ENCODE measurements at regions not wholly inside any gene's neighbourhood (a gene's known extent, or its start where the extent isn't known, plus 50 kb on each side); places are given as distances from the start of the nearest gene placed in this dataset.

DNA sequence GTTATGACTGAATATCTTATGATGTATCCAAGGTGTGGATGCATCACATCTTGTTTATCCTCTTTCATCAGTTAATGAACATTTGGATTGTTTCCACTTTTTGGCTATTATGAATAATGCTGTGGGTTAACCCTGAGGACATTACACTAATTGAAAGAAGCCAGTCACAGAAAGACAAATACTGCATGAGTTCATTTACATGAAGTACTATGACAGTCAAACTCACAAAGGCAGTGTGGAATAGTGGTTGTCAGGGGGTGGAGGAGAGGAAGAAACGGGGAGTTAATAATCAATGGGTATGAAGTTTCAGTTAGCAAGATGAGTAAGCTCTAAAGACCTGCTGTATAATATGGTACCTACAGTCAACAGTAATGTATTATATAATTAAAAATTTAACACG lies 409.4 kb upstream of the CTNND2 start:
- Histone ChIP-seq H3K36me3 (ENCODE audit: control insufficient read depth, insufficient read depth, low read length) (no peaks in the 10 kb centered on the region), H3K4me1 (ENCODE audit: control insufficient read depth, insufficient read depth, low read length, poor library complexity, severe bottlenecking) (no peaks in the 10 kb centered on the region), H3K9me3 (ENCODE audit: control insufficient read depth in 2 of 2, low read length in 2 of 2) (peaks cover 2 to 6% of the 10 kb centered on the region in 2 experiments), H3K27ac (ENCODE audit: insufficient read depth, low read length, poor library complexity, severe bottlenecking) (no peak overlapping the region), H3K4me3 (ENCODE audit: low read depth, low read length) (no peak overlapping the region), H3K27me3 (ENCODE audit: control insufficient read depth, insufficient read depth, low read length) (no peaks in the 10 kb centered on the region)
- H3K36me3 Mint-ChIP-seq, result no peaks in the 10 kb centered on the region
- H3K4me1 Mint-ChIP-seq, result no peaks in the 10 kb centered on the region
- DNase-seq, result no peak
- no peak for ATAC-seq (ENCODE audit: low read depth in 2 of 2)
- H3K27ac Mint-ChIP-seq, result no peak overlapping the region
- H3K4me3 Mint-ChIP-seq, result no peak overlapping the region
- peaks cover 3 to 31% (median 7%) of the 10 kb centered on the region in 7 donors for H3K9me3 Mint-ChIP-seq
- H3K27me3 Mint-ChIP-seq, result no peaks in the 10 kb centered on the region

GRCh38 chr5:12312343-12312742 lies 408.1 kb upstream of the CTNND2 start:
- no peaks in the 10 kb centered on the region for H3K36me3 Mint-ChIP-seq
- no peak overlapping the region for H3K4me3 Mint-ChIP-seq
- DNase-seq, result no peak
- Histone ChIP-seq H3K27me3 (ENCODE audit: control insufficient read depth, insufficient read depth, low read length) (no peaks in the 10 kb centered on the region), H3K4me1 (ENCODE audit: control insufficient read depth, insufficient read depth, low read length, poor library complexity, severe bottlenecking) (no peaks in the 10 kb centered on the region), H3K9me3 (ENCODE audit: control insufficient read depth in 2 of 2, low read length in 2 of 2) (peaks cover 2 to 9% of the 10 kb centered on the region in 2 experiments), H3K4me3 (ENCODE audit: low read depth, low read length) (no peak overlapping the region), H3K36me3 (ENCODE audit: control insufficient read depth, insufficient read depth, low read length) (no peaks in the 10 kb centered on the region), H3K27ac (ENCODE audit: insufficient read depth, low read length, poor library complexity, severe bottlenecking) (no peak overlapping the region)
- peaks cover 2 to 31% (median 8%) of the 10 kb centered on the region in 7 donors for H3K9me3 Mint-ChIP-seq
- no peaks in the 10 kb centered on the region for H3K4me1 Mint-ChIP-seq
- no peak overlapping the region for H3K27ac Mint-ChIP-seq
- no peaks in the 10 kb centered on the region for H3K27me3 Mint-ChIP-seq
- ATAC-seq (ENCODE audit: low read depth in 2 of 2), result no peak

GRCh38 chr5:12294151-12294550 lies 389.9 kb upstream of the CTNND2 start:
- no peaks in the 10 kb centered on the region for H3K4me1 Mint-ChIP-seq
- Histone ChIP-seq H3K27me3 (ENCODE audit: control insufficient read depth, insufficient read depth, low read length) (no peaks in the 10 kb centered on the region), H3K4me3 (ENCODE audit: low read depth, low read length) (no peak overlapping the region), H3K36me3 (ENCODE audit: control insufficient read depth, insufficient read depth, low read length) (no peaks in the 10 kb centered on the region), H3K4me1 (ENCODE audit: control insufficient read depth, insufficient read depth, low read length, poor library complexity, severe bottlenecking) (no peaks in the 10 kb centered on the region), H3K27ac (ENCODE audit: insufficient read depth, low read length, poor library complexity, severe bottlenecking) (no peak overlapping the region), H3K9me3 (ENCODE audit: control insufficient read depth in 2 of 2, low read length in 2 of 2) (no peaks in the 10 kb centered on the region)
- H3K36me3 Mint-ChIP-seq, result no peaks in the 10 kb centered on the region
- no peak overlapping the region for H3K4me3 Mint-ChIP-seq
- H3K27ac Mint-ChIP-seq, result no peak overlapping the region
- DNase-seq, result no peak
- no peak for ATAC-seq (ENCODE audit: low read depth in 2 of 2)
- no peaks in the 10 kb centered on the region for H3K27me3 Mint-ChIP-seq
- H3K9me3 Mint-ChIP-seq, result peaks cover 4 to 33% (median 7%) of the 10 kb centered on the region in 7 donors

DNA sequence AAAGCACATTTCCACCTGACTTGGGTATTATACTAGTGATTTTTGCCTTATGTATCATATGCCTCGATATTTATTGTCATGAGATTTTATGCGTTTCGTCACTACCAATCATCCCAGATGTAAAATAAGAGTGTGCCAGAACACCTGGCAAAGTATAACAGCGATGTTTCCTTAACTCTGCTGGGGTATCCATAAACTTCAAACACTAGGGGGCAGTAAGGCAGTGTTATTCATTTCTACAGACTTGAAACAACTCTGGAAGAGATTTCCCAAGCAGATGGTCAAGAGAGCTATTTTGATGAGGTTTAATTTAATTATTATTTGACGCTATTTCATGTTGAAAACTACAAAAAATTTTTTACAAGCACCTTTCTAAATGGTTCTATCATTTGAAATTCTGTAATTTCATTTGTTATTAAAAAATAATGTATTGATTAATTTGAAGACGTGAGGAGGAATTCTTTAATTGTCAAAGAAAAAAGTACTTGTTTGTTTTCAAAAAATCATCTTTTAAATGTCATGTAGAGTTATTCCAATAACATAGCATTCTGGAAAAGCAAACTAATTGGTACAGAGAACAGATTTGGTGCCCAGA lies 388.5 kb upstream of the CTNND2 start:
- no peaks in the 10 kb centered on the region for H3K4me1 Mint-ChIP-seq
- H3K27ac ChIP-seq (ENCODE audit: insufficient read depth, low read length, poor library complexity, severe bottlenecking), result no peak overlapping the region
- H3K27me3 Mint-ChIP-seq, result no peaks in the 10 kb centered on the region
- H3K27me3 ChIP-seq (ENCODE audit: control insufficient read depth, insufficient read depth, low read length), result no peaks in the 10 kb centered on the region
- H3K4me3 Mint-ChIP-seq, result no peak overlapping the region
- ATAC-seq (ENCODE audit: low read depth in 2 of 2), result no peak
- H3K4me3 ChIP-seq (ENCODE audit: low read depth, low read length), result no peak overlapping the region
- H3K36me3 ChIP-seq (ENCODE audit: control insufficient read depth, insufficient read depth, low read length), result no peaks in the 10 kb centered on the region
- no peak overlapping the region for H3K27ac Mint-ChIP-seq
- H3K9me3 Mint-ChIP-seq, result peaks cover 3 to 29% (median 15%) of the 10 kb centered on the region in 7 donors
- no peaks in the 10 kb centered on the region for H3K9me3 ChIP-seq (ENCODE audit: control insufficient read depth in 2 of 2, low read length in 2 of 2)
- DNase-seq, result no peak
- no peaks in the 10 kb centered on the region for H3K4me1 ChIP-seq (ENCODE audit: control insufficient read depth, insufficient read depth, low read length, poor library complexity, severe bottlenecking)
- H3K36me3 Mint-ChIP-seq, result no peaks in the 10 kb centered on the region

DNA sequence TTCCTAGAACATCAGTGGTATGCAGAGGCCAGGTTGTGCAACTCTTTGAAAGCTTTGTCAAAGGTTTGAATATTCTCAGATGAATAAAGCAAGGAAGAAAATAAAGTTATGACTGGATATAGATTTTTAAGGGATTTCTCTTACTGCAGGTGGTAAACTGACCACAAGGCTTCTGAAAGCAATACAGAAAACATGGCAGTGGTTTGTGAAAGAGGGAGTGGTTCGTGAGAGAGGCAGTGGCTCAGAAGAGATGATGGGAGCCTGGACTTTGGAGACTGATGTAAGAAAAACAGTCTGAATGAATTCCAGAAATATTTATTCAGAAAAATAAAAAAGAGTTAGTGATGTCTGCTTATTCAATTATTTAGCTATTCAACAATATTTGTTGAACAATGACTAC lies 380.4 kb upstream of the CTNND2 start:
- Mint-ChIP-seq H3K4me1 (no peaks in the 10 kb centered on the region), H3K27me3 (no peaks in the 10 kb centered on the region), H3K27ac (no peak overlapping the region), H3K36me3 (no peaks in the 10 kb centered on the region), H3K4me3 (no peak overlapping the region), H3K9me3 (peaks cover 0 to 14% (median 7%) of the 10 kb centered on the region in 7 donors)
- no peak for ATAC-seq (ENCODE audit: low read depth in 2 of 2)
- H3K4me3 ChIP-seq (ENCODE audit: low read depth, low read length), result no peak overlapping the region
- no peaks in the 10 kb centered on the region for H3K36me3 ChIP-seq (ENCODE audit: control insufficient read depth, insufficient read depth, low read length)
- H3K27me3 ChIP-seq (ENCODE audit: control insufficient read depth, insufficient read depth, low read length), result no peaks in the 10 kb centered on the region
- no peaks in the 10 kb centered on the region for H3K4me1 ChIP-seq (ENCODE audit: control insufficient read depth, insufficient read depth, low read length, poor library complexity, severe bottlenecking)
- no peaks in the 10 kb centered on the region for H3K9me3 ChIP-seq (ENCODE audit: control insufficient read depth in 2 of 2, low read length in 2 of 2)
- no peak overlapping the region for H3K27ac ChIP-seq (ENCODE audit: insufficient read depth, low read length, poor library complexity, severe bottlenecking)
- no peak for DNase-seq

DNA sequence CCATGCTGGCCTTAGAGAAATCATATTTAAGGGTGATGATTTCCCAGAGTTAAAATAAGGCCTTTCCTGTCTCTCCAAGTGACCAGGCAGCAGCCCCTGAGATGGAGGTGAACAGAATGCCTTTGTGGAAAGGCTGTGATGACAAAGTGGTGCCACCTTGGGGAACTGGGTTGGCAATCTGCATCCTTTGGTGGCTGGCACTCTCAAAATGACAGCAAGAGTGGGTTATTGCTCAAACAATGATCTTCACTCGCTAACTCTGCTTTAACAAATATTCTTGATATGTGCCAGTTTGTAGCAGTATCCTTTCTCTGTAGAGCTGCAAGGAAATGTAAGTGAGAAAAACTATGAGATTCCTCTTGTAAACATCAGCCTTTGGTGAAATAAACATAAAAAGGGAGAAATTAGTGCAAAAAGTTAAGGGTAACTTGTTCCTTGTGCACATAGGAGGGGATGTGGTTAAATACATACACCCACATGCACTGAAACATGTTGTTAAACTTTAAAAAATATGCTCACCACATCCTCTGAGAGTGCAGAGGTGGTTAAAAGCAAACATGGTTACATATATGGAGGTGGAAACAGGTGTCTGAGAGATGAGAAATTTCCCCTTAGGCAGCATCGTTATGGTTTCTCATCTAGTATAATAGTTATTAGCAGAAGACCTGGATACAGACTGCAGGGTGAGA lies 373.4 kb upstream of the CTNND2 start:
- H3K27ac Mint-ChIP-seq, result no peak overlapping the region
- no peak overlapping the region for H3K4me3 ChIP-seq (ENCODE audit: low read depth, low read length)
- H3K4me1 Mint-ChIP-seq, result no peaks in the 10 kb centered on the region
- H3K36me3 Mint-ChIP-seq, result no peaks in the 10 kb centered on the region
- ATAC-seq (ENCODE audit: low read depth in 2 of 2), result no peak
- H3K36me3 ChIP-seq (ENCODE audit: control insufficient read depth, insufficient read depth, low read length), result no peaks in the 10 kb centered on the region
- H3K27me3 Mint-ChIP-seq, result no peaks in the 10 kb centered on the region
- H3K27me3 ChIP-seq (ENCODE audit: control insufficient read depth, insufficient read depth, low read length), result no peaks in the 10 kb centered on the region
- H3K9me3 ChIP-seq (ENCODE audit: control insufficient read depth in 2 of 2, low read length in 2 of 2), result peaks cover 0 to 4% of the 10 kb centered on the region in 2 experiments
- H3K4me3 Mint-ChIP-seq, result no peak overlapping the region
- peaks cover 6 to 38% (median 7%) of the 10 kb centered on the region in 7 donors for H3K9me3 Mint-ChIP-seq
- DNase-seq, result no peak
- no peak overlapping the region for H3K27ac ChIP-seq (ENCODE audit: insufficient read depth, low read length, poor library complexity, severe bottlenecking)
- H3K4me1 ChIP-seq (ENCODE audit: control insufficient read depth, insufficient read depth, low read length, poor library complexity, severe bottlenecking), result no peaks in the 10 kb centered on the region

GRCh38 chr5:12274236-12274635 lies 370.0 kb upstream of the CTNND2 start:
- Histone ChIP-seq H3K9me3 (ENCODE audit: control insufficient read depth in 2 of 2, low read length in 2 of 2) (peaks cover 0 to 4% of the 10 kb centered on the region in 2 experiments), H3K4me3 (ENCODE audit: low read depth, low read length) (no peak overlapping the region), H3K4me1 (ENCODE audit: control insufficient read depth, insufficient read depth, low read length, poor library complexity, severe bottlenecking) (no peaks in the 10 kb centered on the region), H3K36me3 (ENCODE audit: control insufficient read depth, insufficient read depth, low read length) (no peaks in the 10 kb centered on the region), H3K27ac (ENCODE audit: insufficient read depth, low read length, poor library complexity, severe bottlenecking) (no peak overlapping the region), H3K27me3 (ENCODE audit: control insufficient read depth, insufficient read depth, low read length) (no peaks in the 10 kb centered on the region)
- no peaks in the 10 kb centered on the region for H3K27me3 Mint-ChIP-seq
- H3K36me3 Mint-ChIP-seq, result no peaks in the 10 kb centered on the region
- no peak overlapping the region for H3K27ac Mint-ChIP-seq
- ATAC-seq (ENCODE audit: low read depth in 2 of 2) (no peak), DNase-seq (no peak)
- H3K4me3 Mint-ChIP-seq, result no peak overlapping the region
- H3K9me3 Mint-ChIP-seq, result peaks cover 7 to 33% (median 9%) of the 10 kb centered on the region in 7 donors
- no peaks in the 10 kb centered on the region for H3K4me1 Mint-ChIP-seq

GRCh38 chr5:12272389-12272788 lies 368.1 kb upstream of the CTNND2 start:
- H3K4me1 Mint-ChIP-seq, result no peaks in the 10 kb centered on the region
- H3K9me3 Mint-ChIP-seq, result peaks cover 5 to 32% (median 7%) of the 10 kb centered on the region in 7 donors
- DNase-seq, result no peak
- no peak for ATAC-seq (ENCODE audit: low read depth in 2 of 2)
- H3K36me3 Mint-ChIP-seq, result no peaks in the 10 kb centered on the region
- no peaks in the 10 kb centered on the region for H3K27me3 Mint-ChIP-seq
- Histone ChIP-seq H3K36me3 (ENCODE audit: control insufficient read depth, insufficient read depth, low read length) (no peaks in the 10 kb centered on the region), H3K4me1 (ENCODE audit: control insufficient read depth, insufficient read depth, low read length, poor library complexity, severe bottlenecking) (no peaks in the 10 kb centered on the region), H3K9me3 (ENCODE audit: control insufficient read depth in 2 of 2, low read length in 2 of 2) (peaks cover 0 to 4% of the 10 kb centered on the region in 2 experiments), H3K27me3 (ENCODE audit: control insufficient read depth, insufficient read depth, low read length) (no peaks in the 10 kb centered on the region), H3K4me3 (ENCODE audit: low read depth, low read length) (no peak overlapping the region), H3K27ac (ENCODE audit: insufficient read depth, low read length, poor library complexity, severe bottlenecking) (no peak overlapping the region)
- no peak overlapping the region for H3K4me3 Mint-ChIP-seq
- H3K27ac Mint-ChIP-seq, result no peak overlapping the region
